H1 (cell line): ENCODE measurements at regions not wholly inside any gene's neighbourhood (a gene's known extent, or its start where the extent isn't known, plus 50 kb on each side); places are given as distances from the start of the nearest gene placed in this dataset.

Experiments
- CTCF ChIA-PET: fragments of 300-600 bp; sonication (Branson Sonifier 250); formaldehyde crosslinking; loops from one replicate; lab custom pipeline; 2021; ENCODE audit not compliant: partially characterized antibody; lab: Charles Lee
- POLR2A ChIA-PET: fragments of 300-600 bp; sonication (Branson Sonifier 250); formaldehyde crosslinking; loops from one replicate; lab custom pipeline; 2021; ENCODE audit warnings: inconsistent platforms; ENCODE audit not compliant: partially characterized antibody; lab: Charles Lee
- DNase-seq, 2 experiments: peaks; one replicate each; pipeline versions ENCODE4 v3.0.0 to v3.0.0-alpha.2; 2010 to 2022; ENCODE audit warnings: low spot score in 2 of 2, low read depth in 1 of 2, mixed read lengths in 1 of 2
- FAIRE-seq: peaks from 2 replicates; lab custom pipeline; 2011; peaks lifted over from hg19 to GRCh38; lab: Jason Lieb, UNC
- H2AFZ ChIP-seq: 2 replicates; pipeline ENCODE4 v1.8.1; 2012; ENCODE audit warnings: low read length, inconsistent platforms
- H2AK5ac ChIP-seq: 2 replicates; pipeline ENCODE4 v1.6.1; 2013; ENCODE audit warnings: low read depth, low read length
- H2BK120ac ChIP-seq: replicated peaks from 2 replicates; pipeline ENCODE3; 2013; ENCODE audit warnings: low read depth, low read length, inconsistent platforms
- H2BK12ac ChIP-seq: 2 replicates; pipeline ENCODE4 v1.6.1; 2013; ENCODE audit warnings: low read depth, low read length
- H2BK15ac ChIP-seq: 2 replicates; pipeline ENCODE4 v1.6.1; 2013; ENCODE audit warnings: low read length
- H2BK20ac ChIP-seq: 2 replicates; pipeline ENCODE4 v1.6.1; 2013; ENCODE audit warnings: low read length
- H2BK5ac ChIP-seq: 2 replicates; pipeline ENCODE4 v1.6.1; 2013; ENCODE audit warnings: low read depth, low read length
- H3K14ac ChIP-seq: 2 replicates; pipeline ENCODE4 v1.6.1; 2013; ENCODE audit warnings: inconsistent platforms; ENCODE audit not compliant: insufficient read length
- H3K18ac ChIP-seq: 2 replicates; pipeline ENCODE4 v1.6.1; 2013; ENCODE audit warnings: low read length; ENCODE audit errors: extremely low read depth
- H3K23ac ChIP-seq: 2 replicates; pipeline ENCODE4 v1.6.1; 2013; ENCODE audit warnings: inconsistent platforms; ENCODE audit not compliant: insufficient read length
- H3K23me2 ChIP-seq: 2 replicates; pipeline ENCODE4 v1.6.1; 2013; ENCODE audit warnings: low read depth, low read length
- H3K27ac ChIP-seq: 2 replicates; pipeline ENCODE4 v1.6.1; 2011; ENCODE audit warnings: low read depth, low read length, inconsistent platforms
- H3K27me3 ChIP-seq, 4 experiments: replicated peaks in 1 of 4; 1 replicate in 1 of 4; 2 replicates in 3 of 4; pipeline versions ENCODE4 v1.6.1 to v1.8.1; 2011 to 2013; ENCODE audit warnings: low read length in 3 of 4, mild to moderate bottlenecking in 3 of 4, inconsistent platforms in 2 of 4, mixed read lengths in 2 of 4, moderate library complexity in 1 of 4; ENCODE audit not compliant: control insufficient read depth in 3 of 4, insufficient read depth in 3 of 4; ENCODE audit errors: extremely low read depth in 1 of 4
- H3K36me3 ChIP-seq, 4 experiments: 2 replicates each; pipeline versions ENCODE4 v1.6.1 to v1.8.1; 2011 to 2013; ENCODE audit warnings: mild to moderate bottlenecking in 4 of 4, low read length in 3 of 4, moderate library complexity in 2 of 4, control low read depth in 1 of 4, inconsistent platforms in 1 of 4; ENCODE audit not compliant: insufficient read depth in 4 of 4, control insufficient read depth in 2 of 4
- H3K4ac ChIP-seq: replicated peaks from 2 replicates; pipeline ENCODE3; 2013; ENCODE audit warnings: low read length, low read depth, mixed read lengths, inconsistent platforms; ENCODE audit not compliant: insufficient read length
- H3K4me1 ChIP-seq, 4 experiments: replicated peaks in 1 of 4; 1 replicate in 1 of 4; 2 replicates in 3 of 4; pipeline versions ENCODE4 v1.6.1 to v1.8.1; 2011 to 2013; ENCODE audit warnings: low read length in 3 of 4, inconsistent platforms in 2 of 4, mixed read lengths in 1 of 4; ENCODE audit not compliant: insufficient read depth in 4 of 4, control insufficient read depth in 3 of 4
- H3K4me2 ChIP-seq, 2 experiments: 2 replicates each; pipeline versions ENCODE4 v1.6.1 to v1.8.1; 2011 to 2013; ENCODE audit warnings: low read depth in 2 of 2, low read length in 2 of 2, control low read depth in 1 of 2, inconsistent platforms in 1 of 2, mild to moderate bottlenecking in 1 of 2; ENCODE audit not compliant: insufficient read depth in 1 of 2
- H3K4me3 ChIP-seq, 4 experiments: fragments of 200-600, 300-600 bp in 1 of 4; sonication (generic), shearing (Covaris generic), sonication (Bioruptor Twin) in 1 of 4; 2 replicates each; pipeline versions ENCODE4 v1.5.1 to v1.8.1; 2011 to 2016; ENCODE audit warnings: low read length in 4 of 4, low read depth in 3 of 4, control low read depth in 2 of 4, inconsistent platforms in 2 of 4, mild to moderate bottlenecking in 2 of 4, mixed read lengths in 1 of 4, moderate library complexity in 1 of 4; ENCODE audit not compliant: insufficient read depth in 2 of 4; ENCODE audit errors: extremely low read depth in 1 of 4
- H3K56ac ChIP-seq: replicated peaks from 2 replicates; pipeline ENCODE3; 2013; ENCODE audit warnings: low read depth, mild to moderate bottlenecking, mixed read lengths, low read length, inconsistent platforms; ENCODE audit not compliant: insufficient read length
- H3K79me1 ChIP-seq: 2 replicates; pipeline ENCODE4 v1.6.1; 2013; ENCODE audit warnings: low read depth, low read length, control low read depth
- H3K79me2 ChIP-seq, 2 experiments: 2 replicates each; pipeline versions ENCODE4 v1.6.1 to v1.8.1; 2012 to 2013; ENCODE audit warnings: low read length in 2 of 2, mild to moderate bottlenecking in 2 of 2, inconsistent platforms in 1 of 2; ENCODE audit not compliant: insufficient read depth in 2 of 2, control insufficient read depth in 1 of 2
- H3K9ac ChIP-seq, 4 experiments: replicated peaks in 1 of 4; 1 replicate in 1 of 4; 2 replicates in 3 of 4; pipeline versions ENCODE4 v1.6.1 to v1.8.1; 2011 to 2013; ENCODE audit warnings: low read depth in 3 of 4, low read length in 3 of 4, control low read depth in 2 of 4, mild to moderate bottlenecking in 2 of 4, moderate library complexity in 2 of 4, inconsistent platforms in 1 of 4; ENCODE audit errors: extremely low read depth in 1 of 4
- H3K9me3 ChIP-seq, 2 experiments: 2 replicates each; pipeline versions ENCODE4 v1.6.1 to v1.8.1; 2012 to 2013; ENCODE audit warnings: mild to moderate bottlenecking in 2 of 2, moderate library complexity in 2 of 2, control low read depth in 1 of 2, inconsistent platforms in 1 of 2, low read depth in 1 of 2, low read length in 1 of 2, mixed read lengths in 1 of 2; ENCODE audit not compliant: insufficient read depth in 2 of 2
- H4K20me1 ChIP-seq, 2 experiments: replicated peaks in 1 of 2; 2 replicates each; pipeline versions ENCODE3 to v1.8.1; 2011 to 2013; ENCODE audit warnings: inconsistent platforms in 2 of 2, low read length in 2 of 2, mild to moderate bottlenecking in 1 of 2; ENCODE audit not compliant: insufficient read depth in 2 of 2, control insufficient read depth in 1 of 2
- H4K5ac ChIP-seq: 2 replicates; pipeline ENCODE4 v1.6.1; 2013; ENCODE audit warnings: low read length, low read depth, mixed read lengths, inconsistent platforms; ENCODE audit not compliant: insufficient read length
- H4K8ac ChIP-seq: 2 replicates; pipeline ENCODE4 v1.8.0; 2013; ENCODE audit warnings: mild to moderate bottlenecking, moderate library complexity, low read length, inconsistent platforms; ENCODE audit not compliant: insufficient read depth; ENCODE audit errors: extremely low read depth
- H4K91ac ChIP-seq: replicated peaks from 2 replicates; pipeline ENCODE3; 2013; ENCODE audit warnings: low read length, mixed read lengths, inconsistent platforms; ENCODE audit not compliant: insufficient read length
- CBX8 ChIP-seq: fragments of 300-800, 300-1000 bp; sonication (generic); IDR thresholded peaks from 2 replicates; pipeline ENCODE4 v1.7.1; 2016; ENCODE audit warnings: low read depth, low read length, borderline replicate concordance
- POLR2AphosphoS5 ChIP-seq: IDR thresholded peaks from 2 replicates; pipeline ENCODE4 v1.6.1; 2011; ENCODE audit warnings: low read depth, low read length
- RAD21 ChIP-seq, 2 experiments: IDR thresholded peaks in 1 of 2; conservative IDR thresholded peaks in 1 of 2; 2 replicates each; pipeline ENCODE4 v1.6.1; 2011; ENCODE audit warnings: low read depth in 2 of 2, low read length in 2 of 2, improper control_type of control experiment in 1 of 2, inconsistent platforms in 1 of 2, mild to moderate bottlenecking in 1 of 2, moderate library complexity in 1 of 2
- SAP30 ChIP-seq: fragments of 300-600 bp; sonication (generic); IDR thresholded peaks from 2 replicates; pipeline ENCODE4 v1.7.1; 2012; ENCODE audit warnings: low read length, moderate library complexity, mild to moderate bottlenecking, inconsistent platforms; ENCODE audit not compliant: insufficient read depth, insufficient replicate concordance
- SP1 ChIP-seq: IDR thresholded peaks from 2 replicates; pipeline ENCODE4 v1.6.1; 2011; ENCODE audit warnings: low read depth, low read length
- SRF ChIP-seq: IDR thresholded peaks from 2 replicates; pipeline ENCODE4 v1.6.1; 2011; ENCODE audit warnings: mild to moderate bottlenecking, low read depth, low read length, moderate library complexity
- TEAD4 ChIP-seq: IDR thresholded peaks from 2 replicates; pipeline ENCODE4 v1.6.1; 2012; ENCODE audit warnings: low read depth, low read length, inconsistent platforms, mixed read lengths
- WGBS, 2 experiments: shearing (Covaris generic) in 1 of 2; methylation state at CpG; one replicate each; pipeline versions ENCODE4 v1.1.6 to v1.1.7; 2013 to 2015; ENCODE audit warnings: low lambda C conversion rate in 2 of 2, mixed read lengths in 2 of 2, inconsistent platforms in 1 of 2, low coverage in 1 of 2, missing lambda C conversion rate in 1 of 2; ENCODE audit not compliant: insufficient replicate concordance in 2 of 2, insufficient coverage in 1 of 2, insufficient read length in 1 of 2; ENCODE audit errors: extremely low coverage in 1 of 2, missing lambda C conversion rate in 1 of 2; 5-methylcytosine and 5-hydroxymethylcytosine counted together
- TF ChIP-seq, protein P1 (sequence below): IDR thresholded peaks from 2 replicates; pipeline ENCODE4 v1.6.1; 2011; ENCODE audit warnings: low read length, improper control_type of control experiment

- Histone ChIP-seq H3K79me2 (no peaks in the 10 kb centered on the region), H3K4me3 (no peak overlapping the region), H2BK15ac (no peak overlapping the region), H2BK5ac (no peak overlapping the region), H4K8ac (no peak overlapping the region), H3K27me3 (no peaks in the 10 kb centered on the region), H3K14ac (no peak overlapping the region), H3K9ac (no peak overlapping the region), H2BK12ac (no peak overlapping the region), H4K5ac (no peak overlapping the region), H3K4me1 (no peaks in the 10 kb centered on the region), H3K36me3 (no peaks in the 10 kb centered on the region), H3K23ac (no peak overlapping the region), H3K4ac (no peak overlapping the region), H2AK5ac (no peak overlapping the region), H3K9me3 (no peaks in the 10 kb centered on the region), H3K56ac (no peak overlapping the region), H3K18ac (no peak overlapping the region), H3K27ac (no peak overlapping the region), H2AFZ (no peak overlapping the region), H3K79me1 (no peaks in the 10 kb centered on the region), H4K20me1 (no peaks in the 10 kb centered on the region), H3K4me2 (no peak overlapping the region), H2BK120ac (no peak overlapping the region), H2BK20ac (no peak overlapping the region), H4K91ac (no peak overlapping the region), H3K23me2 (no peaks in the 10 kb centered on the region)
- no peak for TF ChIP-seq RAD21 (IDR thresholded peaks at IDR 0.05 in 1 of 2, conservative IDR thresholded peaks at IDR 0.05 in 1 of 2; ENCODE audit: low read depth in 2 of 2, low read length in 2 of 2)
- no peak for TF ChIP-seq CBX8
- no peak for TF ChIP-seq SAP30
- TF ChIP-seq SRF, result no peak
- no peak for TF ChIP-seq TEAD4
- no peak for TF ChIP-seq POLR2AphosphoS5
- TF ChIP-seq SP1, result no peak
- TF ChIP-seq, protein P1, sequence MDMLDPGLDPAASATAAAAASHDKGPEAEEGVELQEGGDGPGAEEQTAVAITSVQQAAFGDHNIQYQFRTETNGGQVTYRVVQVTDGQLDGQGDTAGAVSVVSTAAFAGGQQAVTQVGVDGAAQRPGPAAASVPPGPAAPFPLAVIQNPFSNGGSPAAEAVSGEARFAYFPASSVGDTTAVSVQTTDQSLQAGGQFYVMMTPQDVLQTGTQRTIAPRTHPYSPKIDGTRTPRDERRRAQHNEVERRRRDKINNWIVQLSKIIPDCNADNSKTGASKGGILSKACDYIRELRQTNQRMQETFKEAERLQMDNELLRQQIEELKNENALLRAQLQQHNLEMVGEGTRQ, result no peak
- ChIA-PET POLR2A (no interaction called here), CTCF (interaction anchor here (1.3 kb wide), 2 partner anchors 11 to 12 kb away, joined by 3 to 5 read pairs; no protein-coding TSS in a partner anchor)
- no peak for FAIRE-seq
- 84% methylated on average over 2 of the region's 2 CpGs; no CpG with 5 or more reads in 1 of the 2 experiments for WGBS, 2 experiments
- no peak for DNase-seq
These were observed 131.8 kb downstream of the MIS18A start for GRCh38 chr21:32147041-32147440.
